Calu3 (cell line): ENCODE measurements at regions not wholly inside any gene's neighbourhood (a gene's known extent, or its start where the extent isn't known, plus 50 kb on each side); places are given as distances from the start of the nearest gene placed in this dataset.

Source experiments
- BruUV-seq: library from RNA; stranded (reverse); fragments of 400-500 nt; replicated peaks from 2 replicates; lab custom pipeline; 2021; lab: Mats Ljungman, UMichigan
- CTCF ChIA-PET: fragments of 300-600 bp; sonication (Branson Sonifier 250); formaldehyde crosslinking; loops from one replicate; lab custom pipeline; 2022; ENCODE audit warnings: antibody characterized with exemption; lab: Charles Lee
- DNase-seq: peaks from one replicate; pipeline ENCODE4 v3.0.0; 2022
- H3K27ac Mint-ChIP-seq: one replicate; pipeline ENCODE4 v1.8.0; 2022; ENCODE audit warnings: mixed read lengths; ENCODE audit not compliant: unreplicated experiment
- H3K27me3 Mint-ChIP-seq: one replicate; pipeline ENCODE4 v1.8.0; 2022; ENCODE audit warnings: mixed read lengths; ENCODE audit not compliant: unreplicated experiment
- H3K36me3 Mint-ChIP-seq: one replicate; pipeline ENCODE4 v1.8.0; 2022; ENCODE audit warnings: mild to moderate bottlenecking, moderate library complexity, mixed read lengths; ENCODE audit not compliant: insufficient read depth, unreplicated experiment
- H3K4me1 Mint-ChIP-seq: one replicate; pipeline ENCODE4 v1.8.0; 2022; ENCODE audit warnings: mild to moderate bottlenecking, low read depth, mixed read lengths; ENCODE audit not compliant: unreplicated experiment
- H3K4me3 Mint-ChIP-seq: one replicate; pipeline ENCODE4 v1.8.0; 2022; ENCODE audit warnings: mild to moderate bottlenecking, low read depth, moderate library complexity, mixed read lengths; ENCODE audit not compliant: unreplicated experiment
- H3K9me3 Mint-ChIP-seq: one replicate; pipeline ENCODE4 v1.8.0; 2022; ENCODE audit warnings: low read depth, mixed read lengths; ENCODE audit not compliant: unreplicated experiment
- intact Hi-C: fragments of 100-400 bp; cut with micrococcal nuclease; formaldehyde crosslinking; loops from one replicate; pipeline ENCODE4 v1.10.0; 2022; ENCODE audit not compliant: unreplicated experiment
- TF ChIP-seq, protein P1 (sequence below): fragments of 200-600 bp; IDR thresholded peaks from one replicate; pipeline ENCODE4 v1.8.0; 2022; ENCODE audit warnings: antibody characterized with exemption; ENCODE audit not compliant: unreplicated experiment

DNA sequence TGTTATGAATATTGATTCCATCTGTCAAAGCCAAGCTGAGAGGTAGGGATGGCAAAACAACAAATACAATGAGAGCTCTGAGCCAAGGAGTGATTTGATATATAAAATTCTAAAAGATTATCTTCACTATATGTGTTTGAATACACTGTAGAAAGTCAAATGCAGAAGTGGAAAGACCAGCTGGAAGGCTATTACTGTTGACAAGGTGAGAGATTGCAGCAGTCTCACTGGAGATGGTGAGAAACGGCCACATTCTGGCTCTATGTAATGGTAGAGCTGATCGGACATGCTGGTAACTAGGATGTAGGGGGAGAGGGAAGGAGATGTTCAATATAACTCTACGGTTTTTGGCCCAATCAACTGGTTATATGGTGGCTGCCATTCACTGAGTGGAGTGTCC is 434.2 kb upstream of the SUCLG2 start:
- H3K4me1 Mint-ChIP-seq: peaks cover 29% of the 10 kb centered on the region
- H3K9me3 Mint-ChIP-seq: no peaks in the 10 kb centered on the region
- H3K27me3 Mint-ChIP-seq: peaks cover 18% of the 10 kb centered on the region
- peaks cover 7% of the 10 kb centered on the region for H3K36me3 Mint-ChIP-seq
- TF ChIP-seq, protein P1, sequence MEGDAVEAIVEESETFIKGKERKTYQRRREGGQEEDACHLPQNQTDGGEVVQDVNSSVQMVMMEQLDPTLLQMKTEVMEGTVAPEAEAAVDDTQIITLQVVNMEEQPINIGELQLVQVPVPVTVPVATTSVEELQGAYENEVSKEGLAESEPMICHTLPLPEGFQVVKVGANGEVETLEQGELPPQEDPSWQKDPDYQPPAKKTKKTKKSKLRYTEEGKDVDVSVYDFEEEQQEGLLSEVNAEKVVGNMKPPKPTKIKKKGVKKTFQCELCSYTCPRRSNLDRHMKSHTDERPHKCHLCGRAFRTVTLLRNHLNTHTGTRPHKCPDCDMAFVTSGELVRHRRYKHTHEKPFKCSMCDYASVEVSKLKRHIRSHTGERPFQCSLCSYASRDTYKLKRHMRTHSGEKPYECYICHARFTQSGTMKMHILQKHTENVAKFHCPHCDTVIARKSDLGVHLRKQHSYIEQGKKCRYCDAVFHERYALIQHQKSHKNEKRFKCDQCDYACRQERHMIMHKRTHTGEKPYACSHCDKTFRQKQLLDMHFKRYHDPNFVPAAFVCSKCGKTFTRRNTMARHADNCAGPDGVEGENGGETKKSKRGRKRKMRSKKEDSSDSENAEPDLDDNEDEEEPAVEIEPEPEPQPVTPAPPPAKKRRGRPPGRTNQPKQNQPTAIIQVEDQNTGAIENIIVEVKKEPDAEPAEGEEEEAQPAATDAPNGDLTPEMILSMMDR: no peak
- intact Hi-C loops: loop anchor here (2.0 kb wide), 1 partner anchor 34 kb away; no protein-coding TSS in a partner anchor
- peak overlapping the region; percentile 25 for H3K4me3 Mint-ChIP-seq
- no peak for DNase-seq
- no TSS peak for BruUV-seq
- CTCF ChIA-PET: interaction anchor here (0.8 to 1.7 kb wide), 2 partner anchors 32 to 34 kb away, joined by 3 to 4 read pairs; no protein-coding TSS in a partner anchor
- H3K27ac Mint-ChIP-seq: peak overlapping the region; percentile 39

DNA sequence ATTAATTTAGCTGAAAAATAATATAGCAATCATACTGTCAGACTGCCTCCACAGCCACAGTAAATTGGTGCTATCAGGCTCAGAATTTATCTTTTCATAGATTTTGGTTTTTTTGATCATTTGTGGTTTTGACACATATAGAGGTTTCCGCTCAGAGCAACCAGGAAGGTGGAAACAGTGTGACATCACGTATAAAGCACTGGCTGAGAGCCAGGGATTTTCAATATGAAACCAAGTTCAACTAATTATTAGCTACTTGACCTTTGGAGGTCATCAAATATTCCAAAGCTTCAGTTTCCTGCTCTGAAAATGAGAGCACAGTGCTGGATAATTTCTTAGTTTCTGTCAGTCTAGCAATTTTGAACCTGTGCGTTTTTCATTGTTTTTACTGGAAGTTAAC is 433.8 kb upstream of the SUCLG2 start:
- Mint-ChIP-seq H3K4me3 (peak overlapping the region; percentile 25), H3K36me3 (peaks cover 7% of the 10 kb centered on the region), H3K9me3 (no peaks in the 10 kb centered on the region), H3K27me3 (peaks cover 19% of the 10 kb centered on the region), H3K27ac (peak overlapping the region; percentile 39), H3K4me1 (peaks cover 29% of the 10 kb centered on the region)
- peak; percentile 57 for DNase-seq
- TF ChIP-seq, protein P1: no peak
- no TSS peak for BruUV-seq
- CTCF ChIA-PET: interaction anchor here (0.8 to 1.7 kb wide), 2 partner anchors 32 to 33 kb away, joined by 3 to 4 read pairs; no protein-coding TSS in a partner anchor
- intact Hi-C loops: loop anchor here (2.0 kb wide), 1 partner anchor 33 kb away; no protein-coding TSS in a partner anchor

DNA sequence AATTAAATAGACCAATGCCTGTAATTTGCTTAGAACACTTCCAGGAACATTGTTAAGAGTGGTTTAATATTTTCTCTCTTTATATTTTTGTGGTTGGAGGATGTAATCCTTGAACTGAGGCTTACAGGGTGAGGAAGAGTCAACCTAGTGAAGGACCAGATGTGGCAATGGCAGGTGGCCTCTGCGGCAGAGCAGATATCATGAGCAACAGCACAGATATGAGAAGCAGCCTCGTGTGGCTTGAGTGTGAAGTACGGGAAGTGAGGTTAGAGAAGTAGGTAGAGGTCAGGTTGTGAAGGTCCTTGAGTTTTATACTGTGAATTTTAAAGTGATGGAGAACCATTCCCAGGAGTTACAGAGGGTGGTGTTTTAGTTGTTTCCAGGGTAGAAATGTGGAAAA is 417.6 kb upstream of the SUCLG2 start:
- CTCF ChIA-PET: no interaction called here
- BruUV-seq: no TSS peak
- Mint-ChIP-seq H3K27me3 (peaks cover 16% of the 10 kb centered on the region), H3K36me3 (no peaks in the 10 kb centered on the region), H3K27ac (no peak overlapping the region), H3K4me1 (no peaks in the 10 kb centered on the region), H3K9me3 (peaks cover 8% of the 10 kb centered on the region), H3K4me3 (no peak overlapping the region)
- intact Hi-C loops: no loop called here
- TF ChIP-seq, protein P1: no peak
- DNase-seq: no peak

DNA sequence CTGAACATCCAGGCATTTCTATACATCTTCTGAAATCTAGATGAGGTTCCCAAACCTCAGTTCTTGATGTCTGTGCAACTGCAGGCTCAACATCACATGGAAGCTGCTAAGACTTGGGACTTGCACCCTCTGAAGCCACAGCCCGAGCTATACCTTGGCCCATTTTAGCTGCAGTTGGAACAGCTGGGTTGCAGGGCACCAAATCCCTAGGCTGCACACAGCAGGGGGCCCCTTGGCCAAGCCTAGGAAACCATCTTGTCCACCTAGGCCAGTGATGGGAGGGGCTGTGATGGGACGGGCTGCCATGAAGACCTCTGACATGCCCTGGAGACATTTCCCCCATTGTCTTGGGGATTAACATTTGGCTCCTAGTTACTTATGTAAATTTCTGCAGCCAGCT is 415.8 kb upstream of the SUCLG2 start:
- H3K36me3 Mint-ChIP-seq: no peaks in the 10 kb centered on the region

More for the DNA sequence above, 415.8 kb upstream of the SUCLG2 start:
- H3K4me1 Mint-ChIP-seq: no peaks in the 10 kb centered on the region
- no peak overlapping the region for H3K27ac Mint-ChIP-seq
- CTCF ChIA-PET: no interaction called here
- TF ChIP-seq, protein P1: no peak
- intact Hi-C loops: no loop called here
- H3K4me3 Mint-ChIP-seq: no peak overlapping the region
- no TSS peak for BruUV-seq
- H3K9me3 Mint-ChIP-seq: peaks cover 8% of the 10 kb centered on the region
- peaks cover 16% of the 10 kb centered on the region for H3K27me3 Mint-ChIP-seq
- DNase-seq: no peak
